ENCODE measurements at regions not wholly inside any gene's neighbourhood (a gene's known extent, or its start where the extent isn't known, plus 50 kb on each side); places are given as distances from the start of the nearest gene placed in this dataset.

GRCh38 chr14:54252072-54252730 lies 144.6 kb upstream of the CDKN3 start:
- no peak for TF ChIP-seq EZH2 (IDR thresholded peaks at IDR 0.05)
- TF ChIP-seq POLR2AphosphoS5 (IDR thresholded peaks at IDR 0.05; ENCODE audit: borderline replicate concordance, low read depth, low read length) = no peak
- TF ChIP-seq FOXP2 (optimal IDR thresholded peaks at IDR 0.05; ENCODE audit: control extremely low read depth, extremely low read length, insufficient read depth) = no peak
